ENCODE measurements at regions not wholly inside any gene's neighbourhood (a gene's known extent, or its start where the extent isn't known, plus 50 kb on each side); places are given as distances from the start of the nearest gene placed in this dataset.

GRCh38 chr2:12971581-12972365 lies 255.0 kb downstream of the TRIB2 start:
- TF ChIP-seq MNT (IDR thresholded peaks at IDR 0.05) (no peak), ELK4 (CRISPR knock-in tag; IDR thresholded peaks at IDR 0.05; ENCODE audit: borderline replicate concordance) (no peak), REST (IDR thresholded peaks at IDR 0.05; ENCODE audit: borderline replicate concordance in 1 of 2, low read depth in 1 of 2, low read length in 2 of 2) (no peak), JUND (CRISPR knock-in tag; IDR thresholded peaks at IDR 0.05) (no peak)

All from HepG2 (cell line).